ENCODE measurements at regions not wholly inside any gene's neighbourhood (a gene's known extent, or its start where the extent isn't known, plus 50 kb on each side); places are given as distances from the start of the nearest gene placed in this dataset.

- DNase-seq: no peak
Measured at GRCh38 chr14:104499784-104500760, 79.5 kb upstream of the C14orf180 start.

GRCh38 chr14:104502060-104502459 is 77.5 kb upstream of the C14orf180 start:
- DNase-seq: no peak

DNA sequence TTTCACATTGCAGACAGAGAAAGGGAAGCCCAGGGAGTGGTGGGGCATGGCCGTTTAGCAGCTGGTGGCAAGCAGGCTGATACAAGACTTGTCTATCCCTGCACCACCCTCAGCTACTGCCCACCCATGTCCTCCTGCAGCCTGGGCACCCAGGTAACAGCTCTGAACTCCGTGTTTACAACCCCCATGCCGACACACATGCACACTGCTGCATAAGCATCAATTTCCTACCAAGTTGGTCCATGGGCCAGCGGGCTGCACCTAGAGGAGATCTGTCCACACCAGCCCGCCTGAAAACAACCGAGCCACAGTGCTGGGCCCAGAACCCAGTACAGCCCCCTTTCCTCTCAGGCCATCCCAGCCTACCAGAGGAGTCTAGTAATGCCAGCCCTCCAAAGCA is 75.9 kb upstream of the C14orf180 start:
- DNase-seq: no peak

DNA sequence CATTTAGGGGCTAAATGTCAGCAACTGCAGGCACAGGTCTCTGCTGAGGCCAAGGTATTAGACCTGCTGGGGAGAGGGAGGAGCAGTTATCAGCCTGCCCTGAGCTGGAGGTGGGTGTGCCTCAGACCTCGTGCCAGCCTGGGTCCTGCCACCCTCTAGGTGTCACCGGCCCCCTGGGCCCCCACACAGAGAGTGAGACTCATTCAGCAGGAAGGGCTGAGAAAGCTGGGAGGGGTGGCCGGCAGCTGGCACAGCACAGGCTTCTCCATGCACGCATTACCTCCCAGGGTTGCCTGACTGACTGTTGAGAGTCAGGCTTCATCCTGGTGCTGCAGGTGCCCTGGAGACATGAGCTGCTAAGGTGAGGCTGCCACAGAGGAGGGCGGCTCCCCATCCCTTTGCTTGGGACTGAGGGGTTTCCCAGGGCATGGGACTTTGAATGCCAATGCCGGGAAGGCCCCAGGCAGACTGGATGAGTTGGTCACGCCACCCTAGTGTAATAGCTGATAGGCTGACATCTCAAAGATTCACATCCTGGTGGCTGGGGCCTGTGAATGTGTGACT is 75.3 kb upstream of the C14orf180 start:
- DNase-seq: no peak

- DNase-seq: no peak
Measured at GRCh38 chr14:104505085-104506074, 74.2 kb upstream of the C14orf180 start.

DNA sequence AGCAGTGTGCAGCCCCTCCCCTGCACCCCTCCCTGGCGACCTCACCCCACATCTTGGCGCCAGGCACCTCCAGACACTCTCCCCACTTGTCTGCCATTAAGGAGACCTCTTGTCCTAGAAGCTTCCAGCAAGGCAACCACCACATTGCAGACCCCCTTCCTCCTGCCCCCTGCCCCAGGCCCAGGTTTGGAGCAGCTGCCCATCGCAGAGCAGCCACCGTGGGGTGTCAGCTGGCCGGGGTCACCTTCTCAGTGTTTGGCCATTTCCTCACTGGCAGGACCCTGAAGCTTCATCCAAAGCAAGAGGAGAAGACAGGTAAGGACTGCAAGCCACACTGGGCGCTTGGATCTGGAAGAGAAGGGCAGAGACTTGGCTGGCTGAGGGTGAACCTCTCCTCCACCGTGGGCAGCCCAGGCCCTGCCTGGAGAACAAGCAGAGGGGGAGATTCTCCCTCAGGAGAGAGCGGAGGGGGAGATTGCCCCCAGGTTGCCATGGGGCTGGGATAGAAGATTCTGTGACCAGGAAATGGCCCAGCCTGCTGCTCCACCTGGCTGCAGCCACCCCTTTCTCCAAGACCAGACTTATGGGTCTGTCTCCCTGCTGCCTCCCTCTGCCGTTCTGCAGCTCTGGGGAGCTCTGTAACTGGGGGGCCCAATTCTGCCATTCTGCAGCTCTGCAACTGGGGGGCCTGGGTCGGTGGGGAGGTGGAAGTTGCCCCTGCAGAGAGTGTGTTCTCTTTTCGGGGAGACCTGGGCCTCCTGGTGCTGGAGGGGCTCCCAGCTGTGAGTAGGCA is 72.9 kb upstream of the C14orf180 start:
- no peak for DNase-seq

DNA sequence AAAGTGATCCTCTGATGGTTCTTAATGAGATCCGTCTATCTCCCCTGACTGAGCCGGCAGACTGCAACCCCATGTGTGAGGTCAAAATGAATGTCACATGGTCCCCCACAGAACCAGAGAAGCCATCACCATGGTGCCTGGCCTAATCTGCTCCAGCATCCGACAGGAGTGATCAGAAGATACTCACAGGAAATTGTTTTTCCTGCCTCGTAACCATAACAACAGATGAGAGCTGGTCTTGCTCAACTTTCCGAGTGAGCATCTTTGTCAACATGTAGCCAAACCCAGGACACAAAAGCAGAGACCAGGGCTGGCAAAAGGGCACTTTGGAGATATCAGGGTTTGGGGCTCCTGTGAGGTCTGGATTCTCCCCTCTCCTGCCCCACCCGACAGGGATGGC is 72.1 kb upstream of the C14orf180 start:
- no peak for DNase-seq

DNA sequence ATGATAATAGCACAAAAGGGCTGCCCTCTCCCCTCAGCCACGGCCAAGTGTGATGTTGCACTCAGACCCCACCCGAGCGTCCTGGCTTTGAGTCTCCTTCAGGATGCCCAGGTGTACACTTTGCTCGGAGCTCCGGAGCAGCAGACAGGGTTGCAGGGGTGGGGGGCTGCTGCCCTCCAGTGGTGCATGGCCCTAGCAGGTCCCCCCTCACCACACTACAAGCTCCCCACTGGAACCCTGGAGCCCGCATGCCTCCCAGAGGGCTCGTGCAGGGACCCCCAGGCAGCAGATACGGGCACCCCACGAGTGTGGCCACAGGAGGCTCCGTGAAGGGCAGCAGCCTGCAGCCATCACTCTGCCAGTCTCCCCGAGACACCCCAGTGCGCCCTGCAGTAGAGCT is 69.9 kb upstream of the C14orf180 start:
- DNase-seq: no peak

- DNase-seq: no peak
Measured at GRCh38 chr14:104510216-104510615, 69.3 kb upstream of the C14orf180 start.

DNA sequence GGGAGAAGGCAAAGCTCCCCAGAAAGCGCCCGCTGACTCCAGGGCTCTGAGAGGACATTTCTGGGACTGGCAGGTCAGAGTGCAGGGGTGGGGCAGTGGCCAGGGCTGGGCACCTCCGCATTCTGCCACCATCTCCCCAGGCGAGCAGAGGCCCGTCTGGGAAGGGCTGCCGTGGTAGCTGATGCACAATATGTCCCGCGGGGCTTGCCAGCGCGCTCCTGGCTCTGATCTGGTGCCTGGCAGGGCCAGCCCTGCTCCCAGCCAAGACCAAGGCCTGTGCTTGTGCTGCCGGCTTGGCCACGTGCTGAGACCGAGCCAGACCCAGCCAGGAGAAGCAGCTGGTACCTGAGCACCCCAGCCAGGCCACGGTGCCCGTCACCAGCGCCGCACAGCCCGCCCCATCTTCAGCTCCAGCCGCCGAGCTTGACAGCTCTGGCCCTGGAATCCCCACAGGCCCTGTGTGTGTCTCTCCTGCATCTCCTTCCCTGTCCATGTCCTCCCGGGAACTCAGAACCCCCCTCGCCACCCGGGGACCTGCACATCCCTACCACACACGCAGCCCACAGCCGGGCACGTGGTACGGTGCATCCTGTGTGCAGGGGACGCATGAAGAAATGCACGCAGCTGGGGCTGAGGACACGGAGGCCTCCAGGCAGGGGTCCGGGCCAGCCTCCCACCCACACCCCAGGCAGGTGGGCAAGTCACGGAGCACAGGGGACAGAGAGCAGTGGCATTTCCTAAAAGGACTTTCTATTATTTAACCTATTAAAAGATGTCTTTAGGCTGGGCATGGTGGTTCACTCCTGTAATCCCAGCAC is 68.6 kb upstream of the C14orf180 start:
- no peak for DNase-seq

DNA sequence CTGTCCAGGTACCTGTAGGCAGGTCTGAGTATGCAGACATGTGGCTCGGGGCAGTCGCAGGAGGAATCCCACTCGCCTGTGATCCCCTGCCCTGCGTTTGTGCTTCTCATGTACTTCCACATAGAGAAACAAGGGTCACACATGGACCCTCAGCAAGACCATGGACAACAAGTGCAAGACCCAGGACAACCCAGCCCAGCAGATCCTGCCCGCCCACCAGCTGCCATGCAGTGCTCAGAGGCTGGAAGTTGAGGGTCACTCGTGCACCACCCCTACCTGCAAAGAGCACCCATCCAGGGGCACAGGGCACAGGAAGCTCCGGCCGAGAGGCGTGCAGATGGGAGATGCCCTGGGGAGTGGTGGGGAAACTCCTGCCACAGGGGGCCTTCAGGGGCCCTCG is 67.5 kb upstream of the C14orf180 start:
- DNase-seq: no peak

DNA sequence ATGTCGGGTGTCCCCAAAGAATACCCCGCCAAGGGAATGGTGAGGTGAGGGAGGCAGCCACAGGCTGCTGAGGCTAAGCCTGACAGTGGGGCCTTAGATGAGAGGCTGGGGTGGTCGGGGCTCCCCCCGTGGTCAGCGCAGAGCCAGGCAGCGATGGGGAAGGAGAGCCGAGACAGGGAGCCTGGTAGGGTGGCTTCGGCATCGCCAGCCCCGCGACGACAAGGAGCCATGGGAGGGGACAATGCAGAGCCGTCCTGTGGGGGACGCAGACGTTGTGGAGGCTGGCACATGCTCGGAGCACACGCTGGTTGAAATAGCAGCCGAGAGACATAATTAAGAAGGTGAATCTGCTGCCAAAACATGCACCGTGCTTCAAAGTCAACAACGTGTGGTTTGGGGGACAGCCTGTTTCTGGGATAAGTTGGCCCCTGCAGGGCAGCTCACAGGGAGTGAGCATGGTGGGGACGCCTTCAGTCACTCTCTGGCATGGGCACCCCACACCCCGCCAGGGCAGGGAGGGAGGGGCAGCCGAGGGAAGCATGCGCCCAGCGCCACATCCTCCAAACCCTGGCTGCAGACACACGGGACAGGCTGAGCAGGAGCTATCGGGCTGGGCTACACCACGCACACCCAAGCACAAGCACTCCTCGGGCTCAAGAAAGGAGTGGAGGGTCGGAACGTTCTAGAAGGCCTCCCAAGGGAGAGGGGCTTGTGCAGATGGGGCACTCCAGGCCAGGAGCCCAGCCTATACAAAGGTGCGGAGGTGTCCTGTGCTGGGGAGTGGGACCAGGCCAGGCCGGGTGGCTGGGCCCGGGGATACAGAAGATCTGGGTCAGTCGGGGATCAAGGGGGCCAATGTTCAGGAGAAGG is 66.6 kb upstream of the C14orf180 start:
- no peak for DNase-seq

- DNase-seq: no peak
Measured at GRCh38 chr14:104513641-104514046, 65.9 kb upstream of the C14orf180 start.

- no peak for DNase-seq
Measured at GRCh38 chr14:104514156-104514848, 65.3 kb upstream of the C14orf180 start.

GRCh38 chr14:104515059-104515810 is 64.3 kb upstream of the C14orf180 start:
- DNase-seq: no peak

DNA sequence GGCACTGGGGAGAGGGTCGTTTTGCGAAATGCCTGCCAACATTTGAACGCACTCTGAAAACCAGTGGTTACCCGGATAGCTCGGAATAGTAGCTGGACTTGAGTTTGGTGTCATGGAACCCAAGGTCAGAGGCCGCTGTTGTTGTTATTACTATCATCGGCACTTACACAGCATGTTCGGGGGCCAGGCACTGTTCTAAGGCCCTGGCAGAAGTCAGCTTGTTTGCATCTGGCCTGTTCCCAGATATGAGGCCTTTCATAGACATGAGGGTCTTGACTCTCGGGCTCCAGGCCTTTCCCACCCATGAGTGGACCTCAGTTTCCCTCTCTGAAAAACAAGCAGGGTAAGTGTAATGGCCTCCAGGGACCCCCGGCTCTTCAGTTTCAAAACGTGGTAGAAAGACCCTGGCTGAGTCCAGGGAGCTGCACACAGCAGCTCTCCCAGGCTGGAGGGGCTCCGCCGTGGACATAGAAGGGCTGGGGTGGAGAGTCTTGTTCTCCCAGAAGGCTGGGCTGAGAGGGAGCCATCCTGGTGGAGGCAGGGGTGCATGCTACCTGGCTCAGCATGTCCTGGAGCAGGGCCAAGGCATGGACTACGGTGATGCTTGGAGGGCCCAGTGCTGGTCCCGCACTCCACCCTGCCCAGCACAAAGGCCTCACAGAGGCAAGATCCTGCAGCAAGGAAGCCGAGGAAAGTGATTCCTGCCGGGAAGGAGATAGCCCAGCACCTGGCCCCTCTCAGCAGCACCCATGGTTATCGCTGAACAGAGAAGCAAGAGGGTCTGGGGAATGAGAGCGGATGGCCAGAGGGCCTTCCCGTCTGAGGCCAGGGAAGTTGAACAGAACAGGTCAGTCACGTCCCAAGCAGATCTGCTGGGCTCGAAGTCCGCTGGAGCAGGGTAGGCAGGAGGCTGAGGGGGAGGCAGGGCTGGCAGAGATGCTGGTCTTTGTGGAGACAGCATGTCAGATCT is 63.5 kb upstream of the C14orf180 start:
- DNase-seq: no peak

DNA sequence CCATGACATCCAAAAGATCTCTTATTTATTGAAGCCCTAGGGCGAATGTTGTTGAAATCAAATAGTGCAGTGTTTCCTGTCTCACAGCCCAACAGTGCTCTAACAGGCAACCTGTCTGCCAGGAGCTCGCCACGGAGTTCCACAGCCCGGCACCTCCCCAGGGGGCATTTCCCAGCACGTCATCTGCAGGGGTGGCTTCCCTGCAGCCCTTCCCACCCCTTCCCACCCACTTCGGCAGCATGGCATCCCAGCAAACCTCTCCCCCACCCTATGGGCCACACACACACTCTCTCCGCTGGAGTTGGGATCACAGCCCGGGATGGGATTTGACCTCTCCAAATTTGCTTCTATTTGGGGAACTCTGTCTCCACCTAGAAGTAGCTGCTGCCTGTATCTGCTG is 62.7 kb upstream of the C14orf180 start:
- no peak for DNase-seq

Data from fibroblast of skin of back (primary cell).